HEK293 (cell line): ENCODE measurements at regions not wholly inside any gene's neighbourhood (a gene's known extent, or its start where the extent isn't known, plus 50 kb on each side); places are given as distances from the start of the nearest gene placed in this dataset.
A peak's percentile ranks its signal among the peaks of the same experiment; 100 is the strongest.

Source experiments
- CTCF ChIA-PET: fragments of 350-600 bp; formaldehyde crosslinking; extraction: SDS; loops from one replicate; lab custom pipeline; 2021; ENCODE audit warnings: antibody characterized with exemption; lab: Yijun Ruan, JAX
- POLR2A ChIA-PET: fragments of 300-600 bp; formaldehyde crosslinking; extraction: SDS; loops from one replicate; lab custom pipeline; 2020; ENCODE audit warnings: antibody characterized with exemption, inconsistent platforms; lab: Yijun Ruan, JAX
- H3K27ac ChIP-seq: fragments of 200-500 bp; sonication (Bioruptor generic); 2 replicates; pipeline ENCODE4 v1.5.1; 2014; ENCODE audit warnings: low read depth, low read length, control low read depth, inconsistent platforms; ENCODE audit errors: extremely low read depth
- H3K36me3 ChIP-seq, 2 experiments: fragments of 200-500 bp in 1 of 2; sonication (Bioruptor generic) in 1 of 2; 1 replicate in 1 of 2; 2 replicates in 1 of 2; pipeline ENCODE4 v1.5.1; 2014 to 2017; ENCODE audit warnings: inconsistent platforms in 2 of 2, low read length in 2 of 2; ENCODE audit not compliant: control insufficient read depth in 2 of 2, insufficient read depth in 1 of 2
- H3K4me1 ChIP-seq: fragments of 200-500 bp; sonication (Bioruptor generic); 2 replicates; pipeline ENCODE4 v1.5.1; 2014; ENCODE audit warnings: mild to moderate bottlenecking, low read length, inconsistent platforms; ENCODE audit not compliant: control insufficient read depth, insufficient read depth
- H3K4me3 ChIP-seq: 2 replicates; pipeline ENCODE4 v1.5.1; 2011; ENCODE audit warnings: low read depth, mild to moderate bottlenecking, control low read depth, low read length, moderate library complexity
- H3K9me3 ChIP-seq: fragments of 200-500 bp; sonication (Bioruptor generic); 2 replicates; pipeline ENCODE4 v1.5.1; 2014; ENCODE audit warnings: low read depth, low read length, inconsistent platforms; ENCODE audit not compliant: control insufficient read depth, insufficient read depth
- ATF2 ChIP-seq: fragments of 450-650 bp; formaldehyde crosslinking; IDR thresholded peaks from 2 replicates; pipeline ENCODE4 v1.5.1; 2016; ENCODE audit warnings: missing biosample characterization, missing genetic modification characterization, low read depth
- BCL6B ChIP-seq: fragments of 450-650 bp; formaldehyde crosslinking; IDR thresholded peaks from 2 replicates; pipeline ENCODE4 v1.5.1; 2017; ENCODE audit warnings: missing biosample characterization, missing genetic modification characterization
- HOXC10 ChIP-seq: sonication (generic); formaldehyde crosslinking; IDR thresholded peaks from 2 replicates; pipeline ENCODE4 v1.8.1; 2023; ENCODE audit warnings: mild to moderate bottlenecking, missing genetic modification reagents
- INSM2 ChIP-seq: fragments of 450-650 bp; formaldehyde crosslinking; IDR thresholded peaks from 2 replicates; pipeline ENCODE4 v1.5.1; 2016; ENCODE audit warnings: missing biosample characterization, missing genetic modification characterization
- PRDM1 ChIP-seq: fragments of 450-650 bp; formaldehyde crosslinking; IDR thresholded peaks from 2 replicates; pipeline ENCODE4; 2016; ENCODE audit warnings: missing biosample characterization, missing genetic modification characterization
- PRDM4 ChIP-seq: fragments of 450-650 bp; formaldehyde crosslinking; IDR thresholded peaks from 2 replicates; pipeline ENCODE4 v1.5.1; 2017; ENCODE audit warnings: missing biosample characterization, missing genetic modification characterization
- RBAK ChIP-seq: fragments of 450-650 bp; formaldehyde crosslinking; IDR thresholded peaks from 2 replicates; pipeline ENCODE4 v1.5.1; 2016; ENCODE audit warnings: missing biosample characterization, missing genetic modification characterization
- SP3 ChIP-seq: fragments of 450-650 bp; formaldehyde crosslinking; IDR thresholded peaks from 2 replicates; pipeline ENCODE4 v1.5.1; 2016; ENCODE audit warnings: missing biosample characterization, missing genetic modification characterization
- SP7 ChIP-seq: fragments of 450-650 bp; formaldehyde crosslinking; IDR thresholded peaks from 2 replicates; pipeline ENCODE4 v1.5.1; 2016; ENCODE audit warnings: missing biosample characterization, missing genetic modification characterization
- ZBTB44 ChIP-seq: fragments of 450-650 bp; IDR thresholded peaks from 2 replicates; pipeline ENCODE4 v1.5.1; 2018; ENCODE audit warnings: missing biosample characterization, mild to moderate bottlenecking, missing genetic modification characterization
- ZBTB49 ChIP-seq: fragments of 450-650 bp; formaldehyde crosslinking; IDR thresholded peaks from 2 replicates; pipeline ENCODE4 v1.5.1; 2016; ENCODE audit warnings: missing biosample characterization, missing genetic modification characterization, low read depth
- ZIC2 ChIP-seq: fragments of 450-650 bp; formaldehyde crosslinking; IDR thresholded peaks from 2 replicates; pipeline ENCODE4 v1.5.1; 2016; ENCODE audit warnings: missing biosample characterization, missing genetic modification characterization
- ZNF112 ChIP-seq: fragments of 450-650 bp; formaldehyde crosslinking; IDR thresholded peaks from 2 replicates; pipeline ENCODE4 v1.5.0; 2017; ENCODE audit warnings: missing biosample characterization, missing genetic modification characterization
- ZNF19 ChIP-seq: fragments of 450-650 bp; formaldehyde crosslinking; IDR thresholded peaks from 2 replicates; pipeline ENCODE4; 2016; ENCODE audit warnings: missing biosample characterization, missing genetic modification characterization, low read depth
- ZNF211 ChIP-seq: fragments of 450-650 bp; formaldehyde crosslinking; IDR thresholded peaks from 2 replicates; pipeline ENCODE4 v1.5.1; 2016; ENCODE audit warnings: low read depth, missing biosample characterization, missing genetic modification characterization
- ZNF335 ChIP-seq: fragments of 450-650 bp; formaldehyde crosslinking; conservative IDR thresholded peaks from 2 replicates; pipeline ENCODE4 v1.5.1; 2016; ENCODE audit warnings: missing biosample characterization, missing genetic modification characterization
- ZNF555 ChIP-seq: fragments of 450-650 bp; formaldehyde crosslinking; conservative IDR thresholded peaks from 2 replicates; pipeline ENCODE4 v1.5.1; 2017; ENCODE audit warnings: missing biosample characterization, mild to moderate bottlenecking, missing genetic modification characterization, inconsistent platforms
- ZNF664 ChIP-seq: fragments of 450-650 bp; formaldehyde crosslinking; IDR thresholded peaks from 2 replicates; pipeline ENCODE4 v1.5.1; 2016; ENCODE audit warnings: missing biosample characterization, missing genetic modification characterization
- ZNF677 ChIP-seq: fragments of 450-650 bp; IDR thresholded peaks from 2 replicates; pipeline ENCODE4 v1.5.0; 2018; ENCODE audit warnings: missing biosample characterization, mild to moderate bottlenecking, missing genetic modification characterization, moderate library complexity
- ZNF701 ChIP-seq: fragments of 450-650 bp; formaldehyde crosslinking; IDR thresholded peaks from 2 replicates; pipeline ENCODE4 v1.5.1; 2016; ENCODE audit warnings: missing biosample characterization, missing genetic modification characterization
- ZNF747 ChIP-seq: fragments of 450-650 bp; formaldehyde crosslinking; IDR thresholded peaks from 2 replicates; pipeline ENCODE4 v1.5.1; 2016; ENCODE audit warnings: missing biosample characterization, missing genetic modification characterization

- Histone ChIP-seq H3K27ac (no peak overlapping the region), H3K36me3 (no peaks in the 10 kb centered on the region), H3K9me3 (no peaks in the 10 kb centered on the region), H3K4me1 (no peaks in the 10 kb centered on the region), H3K4me3 (no peak overlapping the region)
- POLR2A ChIA-PET = no interaction called here
- CTCF ChIA-PET = interaction anchor here (0.7 kb wide), 1 partner anchor 147 kb away, joined by 4 read pairs; no protein-coding TSS in a partner anchor
- TF ChIP-seq ZNF19 (tag by site-specific recombination) (no peak), ZNF211 (tag by site-specific recombination) (no peak), ZNF677 (tag by site-specific recombination) (no peak), RBAK (tag by site-specific recombination) (no peak), BCL6B (tag by site-specific recombination) (no peak), PRDM4 (tag by site-specific recombination) (no peak), ZBTB49 (tag by site-specific recombination) (no peak), ZNF747 (tag by site-specific recombination) (no peak), INSM2 (tag by site-specific recombination) (no peak), SP3 (no peak), ZNF335 (tag by site-specific recombination) (no peak), ZNF701 (tag by site-specific recombination) (no peak), HOXC10 (CRISPR knock-in tag) (no peak), PRDM1 (tag by site-specific recombination) (no peak)
- TF ChIP-seq, all 188 proteins: peak for 0
Measured at GRCh38 chr20:57805747-57806146, 95.9 kb upstream of the PMEPA1 start.

- TF ChIP-seq ZNF555 (tag by site-specific recombination) (no peak), SP7 (no peak), ZNF112 (tag by site-specific recombination) (no peak), ATF2 (no peak), ZBTB44 (tag by site-specific recombination) (no peak), ZNF664 (no peak), ZIC2 (tag by site-specific recombination) (0 out of 2 replicates have a peak, but pooled peaks have one; percentile 19)
- no peaks in the 10 kb centered on the region for H3K36me3 ChIP-seq
- H3K9me3 ChIP-seq = no peaks in the 10 kb centered on the region
- H3K4me1 ChIP-seq = no peaks in the 10 kb centered on the region
- CTCF ChIA-PET = no interaction called here
- H3K4me3 ChIP-seq = no peak overlapping the region
- H3K27ac ChIP-seq = no peak overlapping the region
- POLR2A ChIA-PET = no interaction called here
Measured at GRCh38 chr20:57804470-57805250, 94.8 kb upstream of the PMEPA1 start.
